HEK293T (cell line): ENCODE measurements at regions not wholly inside any gene's neighbourhood (a gene's known extent, or its start where the extent isn't known, plus 50 kb on each side); places are given as distances from the start of the nearest gene placed in this dataset.

Source experiments
- CTCF ChIA-PET: fragments of 350-600 bp; formaldehyde crosslinking; extraction: SDS; loops from one replicate; lab custom pipeline; 2021; ENCODE audit warnings: antibody characterized with exemption, inconsistent platforms; lab: Yijun Ruan, JAX
- POLR2A ChIA-PET: fragments of 350-600 bp; formaldehyde crosslinking; extraction: SDS; loops from one replicate; lab custom pipeline; 2020; ENCODE audit warnings: antibody characterized with exemption, inconsistent platforms; lab: Yijun Ruan, JAX
- DNase-seq: peaks from one replicate; pipeline ENCODE4 v3.0.0; 2012; ENCODE audit warnings: mixed read lengths; ENCODE audit errors: extremely low spot score
- ARNT ChIP-seq: fragments of 450-650 bp; IDR thresholded peaks from 2 replicates; pipeline ENCODE4 v1.6.1; 2017; ENCODE audit warnings: mild to moderate bottlenecking
- BHLHE40 ChIP-seq: fragments of 450-650 bp; IDR thresholded peaks from 2 replicates; pipeline ENCODE4 v1.6.1; 2016; ENCODE audit warnings: mild to moderate bottlenecking, moderate library complexity, borderline replicate concordance
- CTBP1 ChIP-seq: fragments of 450-650 bp; IDR thresholded peaks from 2 replicates; pipeline ENCODE4 v1.6.1; 2016; ENCODE audit warnings: borderline replicate concordance
- ELF4 ChIP-seq: fragments of 450-650 bp; IDR thresholded peaks from 2 replicates; pipeline ENCODE4 v1.6.1; 2017; ENCODE audit warnings: antibody characterized with exemption
- FOXA1 ChIP-seq: fragments of 450-650 bp; IDR thresholded peaks from 2 replicates; pipeline ENCODE4 v1.6.1; 2016; ENCODE audit warnings: mild to moderate bottlenecking
- FOXK2 ChIP-seq: fragments of 450-650 bp; IDR thresholded peaks from 2 replicates; pipeline ENCODE4 v1.6.1; 2016; ENCODE audit warnings: mild to moderate bottlenecking
- FOXM1 ChIP-seq: fragments of 450-650 bp; IDR thresholded peaks from 2 replicates; pipeline ENCODE4 v1.6.1; 2017; ENCODE audit warnings: mild to moderate bottlenecking, borderline replicate concordance
- HDGF ChIP-seq: fragments of 450-650 bp; IDR thresholded peaks from 2 replicates; pipeline ENCODE4 v1.6.1; 2017; ENCODE audit warnings: antibody characterized with exemption, borderline replicate concordance
- L3MBTL2 ChIP-seq: fragments of 450-650 bp; conservative IDR thresholded peaks from 2 replicates; pipeline ENCODE4 v1.6.1; 2016; ENCODE audit warnings: mild to moderate bottlenecking
- LEF1 ChIP-seq: fragments of 450-650 bp; IDR thresholded peaks from 2 replicates; pipeline ENCODE4 v1.6.1; 2017; ENCODE audit warnings: mild to moderate bottlenecking, borderline replicate concordance
- NFRKB ChIP-seq: fragments of 450-650 bp; IDR thresholded peaks from 2 replicates; pipeline ENCODE4 v1.6.1; 2016; ENCODE audit warnings: mild to moderate bottlenecking, moderate library complexity
- SP1 ChIP-seq: fragments of 450-650 bp; IDR thresholded peaks from 2 replicates; pipeline ENCODE4 v1.6.1; 2017
- SUZ12 ChIP-seq: fragments of 450-650 bp; IDR thresholded peaks from 2 replicates; pipeline ENCODE4 v1.6.1; 2016; ENCODE audit warnings: mild to moderate bottlenecking
- TARDBP ChIP-seq: fragments of 450-650 bp; IDR thresholded peaks from 2 replicates; pipeline ENCODE4 v1.6.1; 2016
- ZNF384 ChIP-seq: fragments of 450-650 bp; IDR thresholded peaks from 2 replicates; pipeline ENCODE4 v1.6.1; 2016
- TF ChIP-seq, protein P1 (sequence below): fragments of 450-650 bp; IDR thresholded peaks from 2 replicates; pipeline ENCODE4 v1.6.1; 2016

DNA sequence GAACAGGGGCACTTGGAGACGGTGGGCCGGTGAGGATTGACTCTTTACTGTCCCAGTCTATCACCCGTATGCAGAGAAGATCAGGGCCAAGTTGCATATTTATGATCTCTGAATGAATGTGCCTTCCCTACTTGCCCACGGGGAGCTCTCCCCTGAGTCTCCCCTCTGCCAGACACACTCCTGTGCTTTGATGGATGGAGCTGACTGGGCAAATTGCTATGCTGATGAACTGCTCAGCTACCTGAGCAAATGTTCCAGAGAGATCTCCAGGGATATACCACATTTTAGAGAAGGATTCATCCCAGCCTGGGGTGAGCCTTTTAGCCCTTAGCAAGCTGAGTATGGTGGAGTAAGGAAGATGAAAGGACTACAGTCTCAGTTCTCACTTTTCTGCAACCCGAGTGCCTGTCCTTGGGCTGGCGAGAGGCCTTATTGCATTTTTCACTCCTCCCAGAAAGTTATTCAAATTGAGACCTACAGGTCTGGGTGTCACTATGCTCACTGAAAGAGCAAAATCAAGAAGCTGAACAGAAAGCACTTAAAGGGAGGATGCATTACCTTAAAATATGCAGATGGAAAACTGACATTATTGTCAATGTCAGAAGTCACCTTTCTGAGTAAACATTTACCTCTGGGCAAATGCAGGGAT, 526.7 kb upstream of the WWC1 start:
- ChIA-PET POLR2A (no interaction called here), CTCF (no interaction called here)
- TF ChIP-seq SP1: no peak
- TF ChIP-seq SUZ12: no peak
- no peak for TF ChIP-seq TARDBP
- TF ChIP-seq NFRKB: no peak
- no peak for TF ChIP-seq ARNT
- no peak for TF ChIP-seq ELF4
- no peak for TF ChIP-seq HDGF
- TF ChIP-seq LEF1: no peak
- TF ChIP-seq FOXM1: no peak
- TF ChIP-seq, protein P1, sequence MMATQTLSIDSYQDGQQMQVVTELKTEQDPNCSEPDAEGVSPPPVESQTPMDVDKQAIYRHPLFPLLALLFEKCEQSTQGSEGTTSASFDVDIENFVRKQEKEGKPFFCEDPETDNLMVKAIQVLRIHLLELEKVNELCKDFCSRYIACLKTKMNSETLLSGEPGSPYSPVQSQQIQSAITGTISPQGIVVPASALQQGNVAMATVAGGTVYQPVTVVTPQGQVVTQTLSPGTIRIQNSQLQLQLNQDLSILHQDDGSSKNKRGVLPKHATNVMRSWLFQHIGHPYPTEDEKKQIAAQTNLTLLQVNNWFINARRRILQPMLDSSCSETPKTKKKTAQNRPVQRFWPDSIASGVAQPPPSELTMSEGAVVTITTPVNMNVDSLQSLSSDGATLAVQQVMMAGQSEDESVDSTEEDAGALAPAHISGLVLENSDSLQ: no peak
- TF ChIP-seq FOXK2: no peak
- no peak for DNase-seq

DNA sequence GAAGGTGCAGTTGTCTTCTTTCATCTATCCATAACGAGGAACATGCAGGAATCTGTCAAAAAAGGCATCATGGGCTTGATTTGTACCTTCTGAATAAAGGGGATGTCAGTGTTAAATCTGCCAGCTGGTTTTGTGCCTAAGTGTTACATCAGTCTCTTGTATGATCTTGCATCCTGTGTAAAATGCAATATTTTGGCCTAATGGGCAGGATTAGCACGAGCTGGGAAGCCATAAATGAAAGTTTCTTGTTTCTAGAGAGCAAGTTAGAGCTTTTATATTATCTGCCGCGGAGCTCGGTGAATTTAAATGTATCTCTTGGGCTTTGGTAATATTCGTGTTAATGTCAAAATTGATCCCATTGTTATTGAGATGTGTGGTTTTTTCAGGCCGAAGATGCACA, 526.1 kb upstream of the WWC1 start:
- DNase-seq: no peak
- CTCF ChIA-PET: no interaction called here
- POLR2A ChIA-PET: no interaction called here
- TF ChIP-seq ZNF384 (no peak), FOXM1 (no peak), CTBP1 (no peak), BHLHE40 (no peak), SUZ12 (no peak), HDGF (no peak), ARNT (no peak), LEF1 (no peak), ELF4 (no peak), FOXA1 (no peak), L3MBTL2 (no peak), SP1 (no peak), FOXK2 (no peak), TARDBP (no peak)
- TF ChIP-seq, protein P1: no peak

DNA sequence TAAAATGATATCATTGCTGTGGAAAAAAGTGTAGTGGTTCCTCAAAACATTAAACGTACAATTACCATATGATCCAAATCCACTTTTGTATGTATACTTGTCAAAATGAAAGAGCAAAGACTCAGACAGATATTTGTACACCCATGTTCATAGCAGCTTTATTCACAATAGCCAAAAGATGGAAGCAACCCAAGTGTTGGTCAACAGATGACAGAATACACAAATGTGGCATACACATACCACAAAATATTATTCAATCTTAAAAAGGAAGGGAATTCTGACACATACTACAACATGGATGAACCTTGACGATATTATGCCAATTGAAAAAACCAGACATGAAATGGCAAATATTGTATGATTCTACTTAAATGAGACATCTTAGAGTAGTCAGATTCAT, 524.5 kb upstream of the WWC1 start:
- TF ChIP-seq ARNT: no peak
- no peak for TF ChIP-seq ZNF384
- no peak for TF ChIP-seq TARDBP
- ChIA-PET POLR2A (no interaction called here), CTCF (no interaction called here)
- no peak for DNase-seq

DNA sequence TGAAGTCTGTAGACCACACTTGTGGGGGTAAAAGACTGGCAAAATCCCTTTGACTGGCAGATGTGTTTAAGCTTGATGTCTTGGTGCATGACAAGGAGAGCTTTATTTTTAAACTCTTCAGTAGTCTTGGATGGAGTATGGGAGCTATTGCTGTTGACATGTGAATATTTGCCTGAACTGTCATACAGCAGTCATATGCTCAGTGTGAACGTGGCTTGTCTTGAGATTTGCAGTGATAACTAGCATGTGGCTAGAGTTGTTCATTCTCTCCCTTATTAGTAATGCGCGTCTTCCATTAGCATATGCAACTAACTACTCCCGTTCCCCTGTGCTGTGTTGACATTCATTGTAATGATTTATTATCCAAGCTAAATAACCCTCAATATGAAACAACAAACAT, 523.6 kb upstream of the WWC1 start:
- DNase-seq: no peak
- POLR2A ChIA-PET: no interaction called here
- TF ChIP-seq CTBP1 (no peak), L3MBTL2 (no peak), NFRKB (no peak), LEF1 (no peak), FOXA1 (no peak), ELF4 (no peak), FOXK2 (no peak)
- CTCF ChIA-PET: no interaction called here

DNA sequence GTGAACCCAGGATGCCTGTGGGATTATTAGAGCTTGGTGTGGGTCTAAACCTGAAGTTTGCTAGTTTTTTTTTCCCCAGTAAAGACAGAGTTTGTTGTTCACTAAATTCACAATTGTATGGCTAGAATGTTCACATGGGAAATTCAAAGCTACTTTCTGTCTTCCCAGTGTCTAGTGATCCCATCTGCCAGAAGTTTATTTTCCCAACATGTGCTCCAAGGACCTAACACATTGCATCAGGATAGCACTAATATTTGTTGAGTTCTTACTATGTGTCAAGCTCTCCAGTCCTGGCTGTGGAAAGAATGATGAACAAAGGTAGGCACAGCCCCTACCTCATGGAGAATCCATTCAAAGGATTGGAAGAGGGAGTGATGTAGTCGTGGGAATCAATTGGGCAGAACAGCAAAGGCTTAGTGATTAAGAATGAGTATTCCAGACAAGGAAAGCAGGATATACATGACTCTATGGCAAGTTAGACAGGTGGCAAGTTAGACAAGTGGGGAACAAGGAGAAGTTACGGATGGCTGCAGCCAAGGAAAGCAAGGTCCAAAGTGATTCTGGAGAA, 521.5 kb upstream of the WWC1 start:
- TF ChIP-seq TARDBP (no peak), ZNF384 (no peak), SP1 (no peak), HDGF (no peak), FOXM1 (no peak), CTBP1 (no peak), SUZ12 (no peak), FOXA1 (no peak), BHLHE40 (no peak), L3MBTL2 (no peak), FOXK2 (no peak), ELF4 (no peak)
- TF ChIP-seq, protein P1: no peak
- CTCF ChIA-PET: interaction anchor here (0.6 kb wide), 1 partner anchor 22 kb away, joined by 6 read pairs; no protein-coding TSS in a partner anchor
- POLR2A ChIA-PET: no interaction called here
- DNase-seq: no peak

DNA sequence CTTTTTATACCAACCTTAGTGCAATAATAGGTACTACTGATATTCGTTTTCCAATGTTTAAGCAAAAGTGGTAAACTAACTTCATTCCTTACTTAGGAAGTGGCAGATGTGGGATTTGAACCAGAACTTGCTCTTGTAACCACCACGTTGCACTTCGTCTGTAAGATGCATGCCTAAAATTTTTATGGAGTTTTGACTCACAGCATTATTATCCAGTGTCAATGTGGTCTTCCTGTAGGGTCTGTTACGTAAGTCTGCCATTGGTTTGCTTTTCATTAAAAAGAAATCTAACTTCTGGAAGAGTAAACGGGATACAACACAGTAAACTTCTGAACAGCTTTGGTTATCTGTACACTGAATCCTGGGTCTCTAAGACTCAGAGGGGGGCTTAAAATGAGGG, 521.0 kb upstream of the WWC1 start:
- ChIA-PET POLR2A (no interaction called here), CTCF (interaction anchor here (0.6 kb wide), 1 partner anchor 22 kb away, joined by 6 read pairs; no protein-coding TSS in a partner anchor)
- DNase-seq: no peak
- TF ChIP-seq FOXA1 (no peak), SUZ12 (no peak)

DNA sequence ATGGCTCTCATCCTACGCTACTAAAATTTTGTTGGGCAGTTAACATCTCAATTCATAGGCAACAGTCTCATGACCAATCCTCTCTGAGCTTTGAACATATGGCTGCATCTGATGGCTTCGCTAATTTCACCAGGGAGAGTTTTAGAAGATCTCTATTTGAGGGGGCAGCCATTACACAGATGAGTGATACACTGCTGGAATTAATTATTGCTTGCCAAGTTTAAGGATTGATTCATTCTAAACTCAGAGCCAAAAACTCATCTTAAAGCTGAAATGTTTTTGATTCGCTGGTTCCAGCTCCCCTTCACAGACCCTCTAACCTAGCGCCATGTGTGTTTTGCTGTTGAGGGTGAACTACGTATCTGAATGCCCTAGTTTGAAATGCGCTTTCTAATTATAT, 519.9 kb upstream of the WWC1 start:
- CTCF ChIA-PET: no interaction called here
- no peak for TF ChIP-seq CTBP1
- no peak for TF ChIP-seq L3MBTL2
- TF ChIP-seq FOXM1: no peak
- TF ChIP-seq FOXA1: no peak
- no peak for TF ChIP-seq HDGF
- TF ChIP-seq SUZ12: no peak
- TF ChIP-seq FOXK2: no peak
- no peak for TF ChIP-seq BHLHE40
- TF ChIP-seq LEF1: no peak
- TF ChIP-seq, protein P1: no peak
- TF ChIP-seq NFRKB: no peak
- no peak for TF ChIP-seq SP1
- TF ChIP-seq ELF4: no peak
- no peak for TF ChIP-seq ZNF384
- no peak for TF ChIP-seq ARNT
- TF ChIP-seq TARDBP: no peak
- POLR2A ChIA-PET: no interaction called here
- no peak for DNase-seq
